GM12878 (cell line): ENCODE measurements at regions not wholly inside any gene's neighbourhood (a gene's known extent, or its start where the extent isn't known, plus 50 kb on each side); places are given as distances from the start of the nearest gene placed in this dataset.

Experiments
- ATAC-seq: fragments of 200-7000 bp; cut with Tn5 transposase; 3 replicates; pipeline ENCODE4 v1.9.1; 2020; ENCODE audit warnings: mild to moderate bottlenecking, moderate library complexity
- BruUV-seq: library from RNA; stranded (reverse); fragments of 400-500 nt; replicated peaks from 2 replicates; lab custom pipeline; 2021; lab: Mats Ljungman, UMichigan
- CTCF ChIA-PET: fragments of 300-600 bp; sonication (Branson Sonifier 250); formaldehyde crosslinking; extraction: SDS; loops from one replicate; lab custom pipeline; 2021; ENCODE audit warnings: inconsistent platforms; lab: Yijun Ruan, JAX
- POLR2A ChIA-PET: fragments of 350-600 bp; formaldehyde crosslinking; extraction: SDS; loops from one replicate; lab custom pipeline; 2021; ENCODE audit warnings: inconsistent platforms; lab: Charles Lee
- RAD21 ChIA-PET: fragments of 300-600 bp; sonication (Branson Sonifier 250); formaldehyde crosslinking; loops from one replicate; lab custom pipeline; 2023; ENCODE audit warnings: antibody characterized with exemption; ENCODE audit not compliant: unreplicated experiment; lab: Charles Lee
- SMC1A ChIA-PET: fragments of 300-600 bp; sonication (Branson Sonifier 250); formaldehyde crosslinking; loops from one replicate; lab custom pipeline; 2023; ENCODE audit not compliant: unreplicated experiment, uncharacterized antibody; lab: Charles Lee
- DNase-seq: peaks from one replicate; pipeline ENCODE4 v3.0.0-alpha.2; 2011; ENCODE audit warnings: low read depth, low spot score
- FAIRE-seq: peaks from 3 replicates; lab custom pipeline; 2011; peaks lifted over from hg19 to GRCh38; lab: Jason Lieb, UNC
- H2AFZ ChIP-seq: 2 replicates; pipeline ENCODE4 v1.6.0; 2011; ENCODE audit warnings: low read depth, low read length, control low read depth; ENCODE audit not compliant: control insufficient read depth
- H3K27ac ChIP-seq: 2 replicates; pipeline ENCODE4 v1.5.1; 2011; ENCODE audit warnings: control low read depth; ENCODE audit not compliant: control insufficient read depth, insufficient read depth
- H3K27me3 ChIP-seq, 2 experiments: replicated peaks in 1 of 2; 2 replicates each; pipeline versions ENCODE4 v1.6.0 to v1.6.1; 2011; ENCODE audit warnings: low read length in 1 of 2; ENCODE audit not compliant: control insufficient read depth in 2 of 2, insufficient read depth in 2 of 2
- H3K36me3 ChIP-seq, 2 experiments: 2 replicates each; pipeline ENCODE4 v1.5.1; 2011; ENCODE audit warnings: low read length in 1 of 2; ENCODE audit not compliant: control insufficient read depth in 2 of 2, insufficient read depth in 2 of 2
- H3K4me1 ChIP-seq: 2 replicates; pipeline ENCODE4 v1.6.1; 2011; ENCODE audit warnings: mild to moderate bottlenecking, low read length, moderate library complexity, mixed read lengths; ENCODE audit not compliant: control insufficient read depth, insufficient read depth
- H3K4me2 ChIP-seq: 2 replicates; pipeline ENCODE4 v1.6.0; 2011; ENCODE audit warnings: control low read depth; ENCODE audit not compliant: control insufficient read depth, insufficient read depth
- H3K4me3 ChIP-seq: fragments of 200-600 bp; sonication (generic); 2 replicates; pipeline ENCODE4 v1.5.1; 2016
- H3K79me2 ChIP-seq: 2 replicates; pipeline ENCODE4 v1.6.0; 2011; ENCODE audit warnings: low read length; ENCODE audit not compliant: control insufficient read depth, insufficient read depth
- H3K9ac ChIP-seq: 2 replicates; pipeline ENCODE4 v1.8.0; 2011; ENCODE audit warnings: low read length, control low read depth, mixed read lengths; ENCODE audit not compliant: control insufficient read depth, insufficient read depth
- H3K9me3 ChIP-seq: replicated peaks from 3 replicates; pipeline ENCODE4 v1.5.1; 2011; ENCODE audit warnings: mild to moderate bottlenecking, low read length; ENCODE audit not compliant: control insufficient read depth, insufficient read depth
- H4K20me1 ChIP-seq: 2 replicates; pipeline ENCODE4 v1.6.0; 2011; ENCODE audit not compliant: control insufficient read depth, insufficient read depth
- CBX3 ChIP-seq: fragments of 200-600 bp; sonication (generic); IDR thresholded peaks from 2 replicates; pipeline ENCODE4 v1.6.1; 2016; ENCODE audit warnings: low read depth, borderline replicate concordance
- DPF2 ChIP-seq: fragments of 450-650 bp; IDR thresholded peaks from 2 replicates; pipeline ENCODE4 v1.6.1; 2017; ENCODE audit warnings: mild to moderate bottlenecking
- ESRRA ChIP-seq: IDR thresholded peaks from 2 replicates; pipeline ENCODE4 v1.6.1; 2012; ENCODE audit warnings: mild to moderate bottlenecking, low read length, improper control_type of control experiment
- HCFC1 ChIP-seq: fragments of 150-350 bp; IDR thresholded peaks from 2 replicates; pipeline ENCODE4 v1.6.1; 2014; ENCODE audit warnings: low read length
- IKZF2 ChIP-seq, 2 experiments: fragments of 450-650 bp; IDR thresholded peaks; 2 replicates each; pipeline ENCODE4 v1.6.1; 2017; ENCODE audit warnings: mild to moderate bottlenecking in 2 of 2, moderate library complexity in 2 of 2
- NFIC ChIP-seq: IDR thresholded peaks from 2 replicates; pipeline ENCODE4 v1.6.1; 2012; ENCODE audit warnings: low read depth, mild to moderate bottlenecking, inconsistent platforms, low read length, moderate library complexity
- PAX8 ChIP-seq: fragments of 450-650 bp; IDR thresholded peaks from 2 replicates; pipeline ENCODE4 v1.6.1; 2017; ENCODE audit warnings: mild to moderate bottlenecking, moderate library complexity
- RAD21 ChIP-seq: IDR thresholded peaks from 2 replicates; pipeline ENCODE4 v1.6.1; 2011; ENCODE audit warnings: mild to moderate bottlenecking, low read depth, low read length, moderate library complexity; ENCODE audit not compliant: insufficient read depth
- RFX5 ChIP-seq: IDR thresholded peaks from 2 replicates; pipeline ENCODE4 v1.6.1; 2011; ENCODE audit warnings: low read depth, low read length, improper control_type of control experiment
- TCF3 ChIP-seq: IDR thresholded peaks from 2 replicates; pipeline ENCODE4 v1.6.1; 2012; ENCODE audit warnings: low read depth, mild to moderate bottlenecking, low read length, borderline replicate concordance; ENCODE audit not compliant: insufficient read depth
- YBX1 ChIP-seq: fragments of 450-650 bp; IDR thresholded peaks from 2 replicates; pipeline ENCODE4 v1.6.1; 2016; ENCODE audit warnings: antibody characterized with exemption
- YY1 ChIP-seq: IDR thresholded peaks from 2 replicates; pipeline ENCODE4 v1.6.1; 2011; ENCODE audit warnings: low read depth, mild to moderate bottlenecking, low read length
- ZBTB33 ChIP-seq: fragments of 450-650 bp; IDR thresholded peaks from 2 replicates; pipeline ENCODE4 v1.6.1; 2017; ENCODE audit warnings: mild to moderate bottlenecking
- ZNF274 ChIP-seq: IDR thresholded peaks from one replicate; pipeline ENCODE4 v1.8.0; 2011; ENCODE audit not compliant: insufficient read length, insufficient read depth
- ZNF384 ChIP-seq: IDR thresholded peaks from 2 replicates; pipeline ENCODE4 v1.6.1; 2012; ENCODE audit warnings: low read depth, mild to moderate bottlenecking, low read length, improper control_type of control experiment, borderline replicate concordance
- in situ Hi-C: fragments of 300-500 bp; cut with MboI; formaldehyde crosslinking; loops from 9 replicates; pipeline ENCODE4 v1.14.3; 2018; ENCODE audit warnings: mixed read lengths
- intact Hi-C: fragments of 100-400 bp; cut with micrococcal nuclease; formaldehyde crosslinking; loops from one replicate; pipeline ENCODE4 v1.14.2; 2022; ENCODE audit not compliant: unreplicated experiment
- TF ChIP-seq, protein P1 (sequence below): fragments of 450-650 bp; IDR thresholded peaks from 2 replicates; pipeline ENCODE4 v1.6.1; 2017; ENCODE audit warnings: mild to moderate bottlenecking, low read depth, inconsistent platforms; ENCODE audit not compliant: poor library complexity, severe bottlenecking

DNA sequence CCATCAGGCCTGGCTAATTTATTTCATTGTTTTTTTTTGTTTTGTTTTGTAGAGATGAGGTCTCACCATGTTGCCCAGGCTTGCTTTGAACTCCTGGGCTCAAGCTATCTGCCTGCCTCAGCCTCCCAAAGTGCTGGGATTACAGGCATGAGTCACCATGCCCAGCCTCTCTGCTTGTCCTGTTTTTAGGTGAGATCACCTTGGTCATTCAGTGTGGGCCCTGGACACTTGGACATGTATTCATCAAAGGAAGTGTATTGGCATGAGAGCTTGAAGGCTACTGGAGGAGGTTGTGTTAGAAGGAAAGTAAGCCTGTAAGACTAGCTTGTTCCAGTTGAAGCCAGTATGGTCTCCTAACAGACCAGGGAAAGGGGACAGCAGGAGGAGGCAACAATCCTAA, 229.2 kb upstream of the RGPD4 start:
- Histone ChIP-seq H3K27me3 (no peaks in the 10 kb centered on the region), H4K20me1 (no peaks in the 10 kb centered on the region), H3K9me3 (no peaks in the 10 kb centered on the region), H3K4me2 (no peak overlapping the region), H3K27ac (no peak overlapping the region), H3K79me2 (no peaks in the 10 kb centered on the region), H2AFZ (no peak overlapping the region), H3K36me3 (no peaks in the 10 kb centered on the region), H3K9ac (no peak overlapping the region), H3K4me1 (no peaks in the 10 kb centered on the region), H3K4me3 (no peak overlapping the region)
- intact Hi-C loops (no loop called here), in situ Hi-C loops (no loop called here)
- POLR2A ChIA-PET = no interaction called here
- no peak for TF ChIP-seq ZBTB33
- TF ChIP-seq YBX1 = no peak
- TF ChIP-seq CBX3 = no peak
- TF ChIP-seq ESRRA = no peak
- TF ChIP-seq NFIC = no peak
- no peak for TF ChIP-seq YY1
- TF ChIP-seq ZNF384 = no peak
- TF ChIP-seq HCFC1 = no peak
- no peak for TF ChIP-seq PAX8
- no peak for TF ChIP-seq RFX5
- TF ChIP-seq DPF2 = no peak
- TF ChIP-seq ZNF274 = no peak
- TF ChIP-seq, protein P1, sequence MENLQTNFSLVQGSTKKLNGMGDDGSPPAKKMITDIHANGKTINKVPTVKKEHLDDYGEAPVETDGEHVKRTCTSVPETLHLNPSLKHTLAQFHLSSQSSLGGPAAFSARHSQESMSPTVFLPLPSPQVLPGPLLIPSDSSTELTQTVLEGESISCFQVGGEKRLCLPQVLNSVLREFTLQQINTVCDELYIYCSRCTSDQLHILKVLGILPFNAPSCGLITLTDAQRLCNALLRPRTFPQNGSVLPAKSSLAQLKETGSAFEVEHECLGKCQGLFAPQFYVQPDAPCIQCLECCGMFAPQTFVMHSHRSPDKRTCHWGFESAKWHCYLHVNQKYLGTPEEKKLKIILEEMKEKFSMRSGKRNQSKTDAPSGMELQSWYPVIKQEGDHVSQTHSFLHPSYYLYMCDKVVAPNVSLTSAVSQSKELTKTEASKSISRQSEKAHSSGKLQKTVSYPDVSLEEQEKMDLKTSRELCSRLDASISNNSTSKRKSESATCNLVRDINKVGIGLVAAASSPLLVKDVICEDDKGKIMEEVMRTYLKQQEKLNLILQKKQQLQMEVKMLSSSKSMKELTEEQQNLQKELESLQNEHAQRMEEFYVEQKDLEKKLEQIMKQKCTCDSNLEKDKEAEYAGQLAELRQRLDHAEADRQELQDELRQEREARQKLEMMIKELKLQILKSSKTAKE = no peak
- TF ChIP-seq TCF3 = no peak
- no peak for TF ChIP-seq RAD21
- no peak for TF ChIP-seq IKZF2 (IDR thresholded peaks at IDR 0.05)
- BruUV-seq = no TSS peak
- SMC1A ChIA-PET = no interaction called here
- FAIRE-seq (no peak), DNase-seq (no peak), ATAC-seq (no peak)
- RAD21 ChIA-PET = no interaction called here
- CTCF ChIA-PET = no interaction called here
